NCI-H128 (cell line): ENCODE measurements at regions not wholly inside any gene's neighbourhood (a gene's known extent, or its start where the extent isn't known, plus 50 kb on each side); places are given as distances from the start of the nearest gene placed in this dataset.

Experiments
- DNase-seq: peaks from one replicate; lab custom pipeline; 2025; ENCODE audit not compliant: unreplicated experiment; lab: John Stamatoyannopoulos, UW

DNA sequence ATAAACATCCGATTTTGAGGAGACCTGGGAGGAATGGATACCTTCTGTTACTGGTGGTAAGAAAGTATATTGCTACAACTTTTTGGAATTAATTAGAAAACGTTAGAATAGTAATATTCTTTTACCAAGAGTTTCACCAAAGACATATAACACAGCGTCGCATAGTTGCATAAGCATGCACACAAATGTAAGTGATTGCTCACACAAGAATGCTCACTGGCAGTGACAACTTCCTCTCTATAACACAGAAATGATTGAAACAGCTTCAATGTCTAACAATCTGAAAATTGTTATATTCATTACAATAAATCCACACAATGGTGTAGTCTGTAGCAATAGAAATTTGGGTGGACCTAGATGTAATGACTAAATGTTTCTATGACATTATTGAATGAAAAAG lies 998.6 kb downstream of the TTLL7 start:
- no peak for DNase-seq

DNA sequence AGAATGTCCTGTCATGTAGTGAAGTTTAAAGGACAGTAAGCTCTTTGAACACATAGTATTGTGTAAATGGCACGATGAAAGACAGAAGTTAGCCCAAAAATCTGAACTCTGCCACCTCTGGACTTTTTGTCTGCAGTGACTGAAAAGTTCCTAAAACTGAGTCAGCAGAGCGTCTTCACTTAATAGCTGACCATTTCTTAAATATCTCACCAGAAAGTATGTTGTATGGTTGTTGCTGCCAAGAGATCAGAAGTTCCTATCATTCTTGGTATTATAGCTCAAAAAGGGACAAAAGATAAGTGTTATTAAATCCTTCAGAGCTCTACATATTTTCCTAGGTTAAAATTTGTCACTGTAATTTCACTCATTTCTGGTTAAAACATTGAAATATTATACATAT lies 1003.0 kb downstream of the TTLL7 start:
- DNase-seq: no peak

DNA sequence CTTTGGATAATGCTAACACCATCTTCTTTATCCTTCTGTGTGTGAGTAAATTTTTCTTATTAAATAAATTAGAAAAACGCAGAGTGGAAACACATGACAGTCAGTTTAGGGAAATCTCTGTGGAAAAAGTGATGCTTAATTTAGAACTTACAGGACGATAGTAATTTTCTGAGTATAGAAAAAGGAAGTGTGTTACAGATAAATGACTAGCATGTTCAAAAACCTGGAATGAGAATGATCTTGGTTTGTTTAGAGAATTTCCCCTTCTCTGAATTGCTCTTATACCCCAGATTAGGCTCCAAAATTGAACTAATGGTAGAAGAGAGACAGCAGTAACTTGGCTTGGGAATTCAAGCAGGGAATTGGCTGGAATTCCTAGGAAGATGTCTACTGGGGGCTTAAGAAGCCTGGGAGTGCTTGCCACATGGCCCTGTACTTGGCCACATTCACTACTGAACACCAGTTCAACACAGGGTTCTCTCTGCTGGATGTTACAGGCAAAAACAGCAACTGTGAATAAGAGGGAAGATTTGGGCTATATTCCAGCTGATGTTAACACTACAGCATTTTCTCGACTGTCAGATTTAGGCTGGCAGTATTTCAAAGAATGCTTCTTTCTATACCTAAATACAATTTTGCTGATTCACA lies 1004.2 kb downstream of the TTLL7 start:
- DNase-seq: no peak

DNA sequence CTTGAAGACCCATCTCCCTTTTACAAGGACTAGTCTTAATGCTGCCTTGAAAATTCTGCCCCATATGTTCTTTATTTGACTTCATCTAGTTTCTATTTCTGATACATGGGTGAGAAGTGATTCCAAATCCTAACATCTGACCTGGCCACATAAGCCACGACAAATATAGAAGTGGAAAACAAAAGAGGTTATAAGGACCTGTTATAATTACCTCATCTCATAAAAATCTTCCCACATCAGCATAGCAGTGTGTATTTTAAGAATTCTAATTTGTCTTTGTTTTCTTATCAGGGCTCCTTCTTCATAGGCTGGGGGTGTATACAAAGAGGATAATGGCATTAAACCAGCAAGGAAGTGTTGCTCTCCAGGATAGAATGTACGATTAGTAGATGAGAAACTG lies 1007.4 kb downstream of the TTLL7 start:
- no peak for DNase-seq

DNA sequence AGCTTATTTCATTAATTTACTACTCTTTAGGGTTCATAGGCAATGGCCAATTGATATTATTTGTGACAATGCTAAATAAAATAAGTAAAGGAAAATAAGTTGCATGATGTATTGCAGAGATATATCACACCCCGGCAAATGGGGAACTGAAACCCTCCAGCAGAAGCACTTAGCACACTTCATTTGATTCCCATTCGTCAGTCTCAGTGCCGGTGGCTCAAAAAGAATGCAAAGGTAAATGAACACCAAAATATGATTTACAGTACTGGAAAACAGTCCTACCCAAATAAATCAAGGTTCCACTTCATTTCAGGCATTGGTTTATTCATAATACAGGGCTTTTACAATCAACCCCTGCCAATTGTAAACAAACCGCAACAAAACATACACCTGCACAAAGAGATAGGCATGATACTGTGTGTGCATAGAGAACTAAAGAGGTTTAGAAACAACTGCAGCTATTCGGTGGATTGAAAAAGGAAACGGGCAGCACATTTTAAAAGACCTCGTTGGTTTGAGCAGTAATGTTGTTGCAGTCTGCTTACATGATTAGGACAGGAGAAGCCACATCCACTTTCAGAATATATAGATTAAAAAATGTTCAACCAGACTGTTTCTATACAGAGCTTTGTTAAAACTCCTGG lies 1019.2 kb downstream of the TTLL7 start:
- peak; percentile 79 for DNase-seq

DNA sequence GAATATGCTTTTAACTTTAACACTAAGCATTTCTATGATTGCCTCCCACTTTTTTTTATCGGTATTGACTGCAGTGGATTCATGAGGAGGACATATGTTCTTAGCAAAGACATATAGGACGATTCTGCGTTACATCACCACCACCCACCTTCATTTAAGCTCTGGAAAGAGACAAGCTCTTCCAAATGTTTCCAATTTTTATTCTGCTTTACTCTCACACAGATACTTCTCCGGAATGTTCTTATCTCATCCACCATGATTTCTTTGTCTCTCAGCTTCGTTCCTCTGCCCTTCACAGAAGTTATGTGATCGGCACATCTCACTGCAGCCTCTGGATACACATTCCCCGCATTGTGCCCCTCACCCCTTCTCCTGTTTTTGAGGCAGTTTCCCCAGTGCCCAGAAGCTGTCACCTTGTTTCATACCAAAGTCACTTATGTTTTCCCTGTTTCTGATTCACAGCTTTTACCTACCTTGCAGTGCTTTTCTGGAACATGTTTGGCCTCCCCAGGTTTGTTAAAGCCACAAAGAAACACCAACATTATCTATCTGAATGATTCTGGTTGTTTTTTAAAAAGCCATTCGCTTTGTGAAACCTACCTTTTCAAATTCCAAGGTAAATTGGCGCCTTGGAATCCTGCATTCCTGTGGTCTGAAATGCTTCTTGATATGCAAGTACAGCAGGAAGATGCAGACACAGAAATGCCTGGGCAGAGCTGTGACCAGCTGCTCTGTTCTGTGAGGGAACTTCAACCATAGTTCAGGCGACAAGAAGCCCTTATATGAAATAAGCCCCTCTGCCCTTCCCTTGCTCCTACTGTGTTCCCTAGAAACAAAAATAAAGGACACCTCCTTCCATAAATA lies 1020.2 kb downstream of the TTLL7 start:
- DNase-seq: no peak

DNA sequence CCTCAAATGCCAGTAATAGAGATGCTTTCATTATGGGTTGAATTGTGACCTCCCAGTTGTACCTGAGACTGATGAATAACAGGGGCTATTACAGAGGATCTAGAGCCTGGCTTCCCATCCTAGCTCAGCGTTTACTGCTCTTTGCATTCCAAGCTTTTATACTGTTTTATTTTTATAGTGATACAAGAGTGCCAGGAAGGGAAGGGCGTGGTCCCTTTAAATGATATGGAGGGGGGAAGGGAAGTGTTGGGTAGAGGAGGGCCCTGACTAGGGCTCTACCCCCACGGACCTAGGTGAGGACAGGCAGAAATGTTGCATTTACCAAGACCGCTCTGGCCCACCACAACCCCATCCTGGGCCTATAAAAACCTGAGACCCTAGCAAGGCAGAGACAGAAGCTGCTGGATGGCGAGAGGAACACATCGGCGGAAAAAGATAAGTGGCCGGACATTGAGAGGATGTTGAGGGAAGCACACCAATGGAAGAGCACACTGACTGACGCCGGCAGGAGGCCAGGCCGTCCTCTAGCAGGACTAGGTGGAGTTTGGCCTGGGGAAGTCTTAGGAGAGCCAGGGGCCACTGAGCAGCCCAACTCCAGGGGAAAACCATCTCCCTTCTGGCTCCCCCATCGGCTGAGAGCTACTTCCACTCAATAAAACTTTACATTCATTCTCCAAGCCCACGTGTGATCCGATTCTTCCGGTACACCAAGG lies 1025.9 kb downstream of the TTLL7 start:
- no peak for DNase-seq

DNA sequence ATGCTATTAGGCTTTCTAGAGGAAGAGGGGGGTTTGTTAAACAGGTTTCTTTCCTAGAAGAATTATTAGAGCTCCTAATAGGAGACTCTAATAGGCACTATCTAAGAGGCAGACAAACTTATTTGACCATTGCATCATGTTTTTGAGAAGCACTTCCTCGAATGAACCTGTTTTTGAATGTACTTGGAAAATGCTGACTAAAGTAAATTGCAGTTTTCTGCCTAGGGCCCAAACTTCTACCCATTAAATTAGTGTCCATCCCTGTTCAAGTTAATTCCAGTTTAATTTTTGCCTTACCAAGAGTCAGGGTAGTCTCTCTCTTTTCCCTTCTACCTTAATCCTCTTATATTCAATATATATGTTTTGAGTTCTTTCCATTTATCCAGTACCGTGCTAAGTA lies 1029.6 kb downstream of the TTLL7 start:
- DNase-seq: no peak

DNA sequence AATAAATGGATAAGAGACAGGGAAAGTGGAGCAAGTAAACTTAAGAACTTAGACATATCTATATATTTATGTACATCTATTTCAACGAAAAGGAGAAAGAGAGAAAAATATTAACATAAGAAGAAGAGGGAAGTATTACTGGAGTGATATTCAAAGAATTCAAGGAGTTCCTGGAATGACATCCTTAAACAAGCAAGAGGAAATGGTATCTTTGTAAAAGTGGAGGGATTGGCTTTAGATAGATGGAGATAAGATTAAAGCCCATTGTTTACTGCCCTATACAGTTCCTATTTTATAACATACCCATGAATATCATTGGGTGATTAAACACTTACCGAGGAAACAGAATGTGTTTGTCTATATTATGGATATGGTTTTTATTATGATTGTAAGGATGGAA lies 1036.3 kb downstream of the TTLL7 start:
- DNase-seq: no peak

DNA sequence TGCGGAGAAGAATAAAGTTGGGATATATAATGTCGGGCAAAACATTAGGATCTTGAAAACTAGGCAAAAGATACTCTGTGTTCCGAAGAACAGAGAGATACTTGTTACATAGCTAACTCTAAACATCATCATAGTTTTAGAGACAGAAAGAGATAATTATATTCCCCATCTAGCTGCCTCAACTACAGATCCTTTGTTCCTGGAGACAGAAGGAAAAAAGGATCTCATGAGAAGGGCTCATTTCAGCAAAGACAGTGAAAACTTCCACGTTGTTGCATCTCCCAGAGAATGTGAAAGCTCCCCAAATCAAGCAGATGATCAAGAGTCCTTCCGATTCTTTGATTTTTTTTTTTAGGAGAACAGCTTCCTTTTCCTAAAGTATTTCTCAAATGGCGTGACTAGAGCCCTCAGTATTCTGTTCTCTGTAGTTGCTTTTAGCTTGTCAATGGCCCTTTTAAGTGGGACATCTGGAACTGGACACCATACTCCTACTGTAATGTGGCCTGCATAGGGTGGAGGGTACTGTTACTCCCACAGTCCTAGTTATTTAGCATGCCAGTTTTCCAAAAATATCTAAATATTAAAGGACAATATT lies 1048.2 kb downstream of the TTLL7 start:
- no peak for DNase-seq

DNA sequence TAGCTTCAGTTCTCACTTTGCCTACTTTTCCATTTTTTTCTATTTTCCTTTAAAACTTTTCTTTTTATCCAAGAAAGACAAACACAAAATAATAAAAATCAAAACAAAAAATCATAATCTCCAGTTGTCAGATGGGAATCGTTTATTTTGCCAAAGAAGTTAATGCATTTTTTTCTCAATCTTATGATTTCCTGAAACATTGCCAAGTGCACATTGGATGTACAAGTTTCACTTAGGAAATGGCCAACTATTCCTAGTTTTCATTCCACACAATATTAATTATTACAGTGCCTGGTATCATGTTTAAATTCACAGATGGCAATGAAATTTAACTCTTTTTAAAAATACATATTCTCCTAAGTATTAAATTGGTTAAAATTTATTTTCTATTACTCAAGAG lies 1050.5 kb downstream of the TTLL7 start:
- DNase-seq: no peak

DNA sequence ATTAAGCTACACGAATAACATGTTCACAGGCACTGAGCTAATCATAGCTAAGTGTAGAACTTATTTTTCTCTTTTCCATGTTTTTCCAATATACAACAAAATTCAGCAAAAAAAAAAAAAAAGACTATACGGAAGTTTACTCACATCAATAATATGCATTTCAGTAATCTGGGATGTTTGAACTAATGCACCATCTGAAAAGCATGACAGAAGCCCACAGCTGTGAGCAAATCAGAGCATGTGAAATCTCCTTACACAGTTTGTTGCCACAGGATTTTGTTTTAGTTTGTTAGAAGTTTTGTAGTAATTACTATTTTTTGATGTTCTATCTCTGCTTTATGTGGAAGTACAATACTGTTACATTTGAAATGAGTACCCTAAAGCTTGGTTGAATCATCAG lies 1051.7 kb downstream of the TTLL7 start:
- DNase-seq: no peak

DNA sequence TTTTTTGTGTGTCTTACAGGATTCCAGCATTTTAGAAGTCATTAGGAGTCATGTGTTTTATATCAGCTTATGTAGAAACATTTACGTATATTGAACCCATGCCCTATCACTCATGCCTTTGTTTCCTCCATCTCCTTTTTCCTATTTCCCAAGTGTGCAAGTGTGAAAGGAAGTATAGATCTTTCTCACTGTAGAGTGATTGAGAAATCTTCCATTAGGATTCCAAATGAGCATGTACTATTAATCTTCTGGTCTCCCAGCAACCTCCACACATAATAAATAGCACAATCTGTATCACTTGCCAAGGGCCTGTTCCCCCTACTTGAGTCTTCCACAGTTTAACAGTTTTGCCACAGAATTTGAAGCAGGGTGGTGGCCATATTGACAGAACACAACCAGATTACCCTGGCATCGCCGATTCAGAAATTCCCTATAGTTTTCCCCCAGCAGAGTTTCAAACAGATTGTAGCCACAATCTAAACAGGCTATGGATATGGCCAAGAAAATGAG lies 1052.8 kb downstream of the TTLL7 start:
- DNase-seq: no peak

DNA sequence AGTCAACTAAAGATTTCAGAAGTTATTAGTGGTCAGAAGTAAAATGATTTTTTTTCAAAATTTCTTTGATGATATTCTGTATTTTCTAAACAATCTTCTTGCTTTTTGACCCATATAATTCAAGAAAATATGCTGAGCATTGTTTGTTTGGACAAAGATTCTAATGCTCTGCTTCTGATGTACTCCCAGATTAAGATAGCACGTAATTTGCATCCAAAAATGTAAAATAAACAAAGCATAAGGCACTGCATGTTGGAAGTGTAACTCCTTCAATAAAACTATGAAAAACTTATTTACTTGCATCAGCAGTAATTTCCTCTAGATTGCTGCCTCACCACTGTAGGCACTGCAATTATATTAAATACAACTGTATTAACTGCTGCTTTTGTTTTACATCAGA lies 1054.1 kb downstream of the TTLL7 start:
- DNase-seq: no peak

DNA sequence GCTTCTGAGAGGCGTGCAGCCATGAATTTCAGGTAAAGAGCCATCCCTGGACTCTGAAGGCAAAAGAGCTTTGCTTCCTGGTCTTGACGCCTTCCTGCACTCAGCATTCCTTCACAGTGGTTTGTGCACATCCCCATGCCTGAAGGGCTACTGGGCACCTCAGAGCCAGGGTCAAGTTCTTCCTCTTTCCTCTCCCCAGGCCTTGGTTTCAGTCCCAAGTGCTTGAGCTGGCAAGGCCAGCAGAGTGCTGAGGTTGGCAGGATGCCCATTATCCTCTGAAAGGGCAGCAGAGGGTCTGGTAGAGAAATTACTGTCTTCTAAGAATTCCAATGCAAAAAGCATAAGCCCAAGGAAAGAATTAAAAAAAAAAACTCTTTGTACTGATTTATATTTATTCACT lies 1064.9 kb downstream of the TTLL7 start:
- DNase-seq: no peak

DNA sequence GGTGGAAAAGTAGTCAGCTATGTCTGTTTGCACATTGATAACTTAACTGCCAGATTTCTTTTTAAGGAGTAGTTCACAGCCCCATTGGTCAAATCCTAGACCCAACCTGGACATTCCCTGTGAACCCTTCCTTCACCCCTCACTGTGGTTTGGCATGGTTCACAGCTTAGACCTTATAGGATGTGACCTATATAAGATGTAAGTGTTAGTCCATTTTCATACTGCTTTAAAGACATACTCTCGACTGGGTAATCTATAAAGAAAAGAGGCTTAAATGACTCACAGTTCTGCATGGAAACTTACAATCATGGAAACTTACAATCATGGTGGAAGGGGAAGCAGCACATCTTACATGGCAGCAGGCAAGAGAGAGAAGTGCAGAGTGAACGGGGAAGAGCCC lies 1066.2 kb downstream of the TTLL7 start:
- DNase-seq: no peak

DNA sequence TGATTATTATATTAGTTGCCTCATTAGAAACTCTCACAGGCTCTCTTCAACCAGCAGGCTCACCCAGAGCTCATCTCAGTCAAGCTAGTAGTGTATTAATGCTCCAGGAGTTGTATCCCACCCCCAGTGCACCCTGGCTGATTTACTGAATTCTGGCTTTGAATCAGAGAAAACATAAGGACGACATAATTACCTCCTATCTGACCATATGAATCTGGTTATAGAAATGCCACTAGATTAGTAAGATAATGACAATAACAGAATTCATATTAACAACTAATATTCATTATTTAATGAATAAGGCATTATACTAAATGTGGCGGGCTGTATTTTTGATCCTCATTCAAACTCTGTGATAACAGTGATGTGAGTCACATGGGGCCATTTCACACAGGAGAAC lies 1066.7 kb downstream of the TTLL7 start:
- no peak for DNase-seq

DNA sequence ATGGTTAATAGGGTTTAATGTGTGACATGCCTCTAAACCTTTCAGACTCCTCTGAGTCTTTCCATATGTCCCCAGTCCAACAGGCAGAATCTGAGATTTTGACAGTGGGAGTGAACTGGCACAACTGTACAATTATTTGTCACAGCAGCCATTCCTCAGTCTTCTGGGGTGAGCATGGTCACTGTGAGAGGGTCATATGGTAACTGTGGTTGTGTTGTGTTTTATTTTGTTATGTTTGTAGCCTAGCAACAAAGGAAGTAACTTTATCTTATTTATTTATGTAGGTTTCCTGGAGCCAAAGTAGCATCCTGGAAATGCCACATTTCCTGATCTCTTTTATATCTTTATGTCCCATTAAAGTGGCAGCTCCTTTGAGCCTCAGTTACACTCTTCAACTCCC lies 1067.9 kb downstream of the TTLL7 start:
- DNase-seq: no peak

DNA sequence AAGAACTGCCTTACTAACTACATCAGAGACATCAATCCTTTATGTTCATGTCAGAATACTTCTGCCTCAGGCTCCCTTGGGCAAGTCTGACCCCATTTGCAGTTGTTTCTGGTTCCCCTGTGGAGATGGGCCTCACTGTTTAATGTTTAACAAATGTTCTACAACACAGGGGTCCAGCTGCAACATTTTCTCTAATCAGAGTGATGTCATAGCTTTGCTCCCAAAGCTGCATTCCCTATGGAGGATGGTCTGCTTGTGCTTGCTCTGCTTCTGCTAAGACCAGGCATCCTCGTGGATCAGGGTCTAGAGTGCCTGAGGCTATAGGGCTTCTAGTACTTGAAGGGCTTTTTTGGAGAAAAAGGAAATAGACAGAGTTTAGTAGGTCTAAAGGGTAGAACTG lies 1071.2 kb downstream of the TTLL7 start:
- no peak for DNase-seq

DNA sequence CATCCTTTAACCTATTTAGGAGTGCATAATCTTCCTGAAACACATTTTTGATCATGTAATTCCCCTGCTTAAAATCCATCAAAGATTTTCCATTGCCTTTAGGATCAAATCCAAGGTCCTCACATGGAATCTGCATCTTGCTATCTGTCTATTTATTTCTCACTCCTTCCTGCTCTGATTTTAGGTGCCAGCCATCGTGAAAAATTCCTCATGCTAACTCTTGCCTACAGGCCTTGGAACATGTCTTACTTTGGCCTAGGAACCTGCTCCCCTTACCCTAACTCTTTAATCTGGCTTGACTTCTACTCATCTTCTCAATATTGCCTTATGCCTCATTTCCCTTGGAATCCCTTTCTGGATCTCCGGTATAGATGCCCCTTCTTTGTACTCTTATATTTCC lies 1074.3 kb downstream of the TTLL7 start:
- DNase-seq: no peak

DNA sequence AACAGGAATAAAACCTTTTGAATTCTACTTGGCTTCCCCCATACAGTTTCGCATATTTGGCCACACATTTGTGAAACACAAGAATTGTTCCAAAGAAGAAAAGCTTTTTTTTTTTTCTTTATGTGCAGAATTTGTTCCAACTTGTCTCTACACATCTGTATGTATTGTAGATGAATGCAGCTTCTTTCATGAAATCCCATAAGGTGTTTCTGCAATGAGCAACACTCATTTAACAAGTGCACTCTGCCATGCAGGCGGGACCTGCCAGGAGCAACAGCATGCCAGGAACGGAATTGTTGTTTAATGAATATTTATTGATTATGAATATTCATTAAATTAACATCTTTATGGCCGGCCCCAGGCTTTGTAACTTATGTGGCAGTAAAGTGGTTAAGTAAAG lies 1075.0 kb downstream of the TTLL7 start:
- DNase-seq: no peak
